HG03521 (cell line): ENCODE measurements at regions not wholly inside any gene's neighbourhood (a gene's known extent, or its start where the extent isn't known, plus 50 kb on each side); places are given as distances from the start of the nearest gene placed in this dataset.

Experiments used
- ATAC-seq: cut with Tn5 transposase; IDR thresholded peaks from one replicate; pipeline ENCODE4 v1.9.1; 2021; ENCODE audit warnings: mild to moderate bottlenecking, moderate library complexity; ENCODE audit not compliant: unreplicated experiment

DNA sequence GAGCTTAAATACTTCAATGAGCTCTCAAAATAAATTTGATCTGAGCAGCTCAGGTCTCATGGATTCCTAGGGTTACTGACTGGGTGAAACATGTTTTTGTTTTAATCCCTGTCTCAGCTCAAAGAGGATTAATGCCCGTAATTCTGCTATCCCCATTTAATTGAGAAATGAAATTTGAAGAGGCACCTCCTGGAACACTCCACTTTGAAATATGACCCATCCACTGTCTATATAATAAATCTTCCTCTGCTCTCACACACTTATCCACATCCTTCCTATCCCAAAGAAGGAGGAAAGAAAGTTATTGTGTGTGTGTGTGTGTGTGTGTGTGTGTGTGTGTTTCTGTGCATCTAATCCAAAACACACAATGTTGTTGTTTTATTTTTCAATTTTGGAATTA is 2082.4 kb upstream of the PIK3C3 start:
- ATAC-seq = no peak

DNA sequence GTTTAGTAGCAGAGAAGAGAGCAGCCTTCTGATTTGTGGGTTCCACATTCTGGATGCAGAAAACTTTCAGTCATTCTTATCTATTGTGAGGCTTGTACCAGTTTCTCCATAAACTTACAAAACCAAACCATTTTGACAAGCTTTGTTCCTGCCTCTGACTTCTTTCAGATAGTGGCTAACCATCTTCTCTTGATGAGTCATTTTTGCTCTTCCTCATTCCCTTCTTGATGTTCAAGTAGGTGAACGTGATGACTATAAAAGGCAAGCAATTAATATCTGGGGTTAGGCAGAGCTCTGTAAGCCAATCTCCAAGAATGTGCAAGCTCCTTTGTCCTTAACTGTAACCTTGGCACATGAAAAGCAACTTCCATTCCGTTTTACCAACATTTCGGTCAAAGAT is 2083.1 kb upstream of the PIK3C3 start:
- ATAC-seq = no peak

- ATAC-seq = no peak
Measured at GRCh38 chr18:39870591-39870990, 2084.4 kb upstream of the PIK3C3 start.

DNA sequence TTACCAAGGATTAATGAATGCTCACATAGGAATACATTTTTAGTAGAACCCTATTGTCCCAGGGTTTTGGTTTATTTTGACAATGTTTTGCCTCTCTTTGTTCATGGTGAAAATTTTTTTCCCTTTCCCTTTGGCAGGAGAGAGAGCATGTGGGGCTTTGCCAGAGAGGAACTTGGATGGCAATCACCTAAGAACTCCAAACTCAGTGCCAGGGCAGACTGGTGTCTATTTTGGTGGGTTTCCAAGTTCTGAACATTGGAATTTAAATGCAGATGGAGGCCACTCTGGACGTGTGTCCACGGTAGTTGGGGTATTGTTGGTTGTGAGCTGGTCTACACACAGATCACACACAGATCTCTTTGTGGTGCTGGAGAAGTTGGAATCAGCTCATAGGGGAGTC is 2091.1 kb upstream of the PIK3C3 start:
- ATAC-seq = no peak

DNA sequence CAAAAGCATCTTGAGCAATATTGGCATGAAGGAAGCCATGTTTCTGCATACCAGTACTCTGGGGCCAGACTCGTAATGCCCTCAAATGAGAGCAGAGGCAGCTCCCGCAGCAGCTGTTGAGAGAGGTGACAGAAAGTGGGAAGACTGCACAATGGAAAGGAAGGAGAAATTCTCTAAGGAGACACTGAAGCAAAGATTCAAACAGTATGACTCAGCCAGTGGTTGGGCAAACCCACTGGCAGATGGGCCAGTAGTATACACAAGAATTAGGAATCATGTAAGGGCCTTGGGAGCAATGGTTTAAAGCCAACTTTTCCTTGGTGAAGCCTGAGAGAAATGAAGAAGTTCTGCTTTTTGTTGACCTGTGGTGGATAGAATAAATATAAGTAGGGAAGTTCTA is 2092.7 kb upstream of the PIK3C3 start:
- no peak for ATAC-seq

DNA sequence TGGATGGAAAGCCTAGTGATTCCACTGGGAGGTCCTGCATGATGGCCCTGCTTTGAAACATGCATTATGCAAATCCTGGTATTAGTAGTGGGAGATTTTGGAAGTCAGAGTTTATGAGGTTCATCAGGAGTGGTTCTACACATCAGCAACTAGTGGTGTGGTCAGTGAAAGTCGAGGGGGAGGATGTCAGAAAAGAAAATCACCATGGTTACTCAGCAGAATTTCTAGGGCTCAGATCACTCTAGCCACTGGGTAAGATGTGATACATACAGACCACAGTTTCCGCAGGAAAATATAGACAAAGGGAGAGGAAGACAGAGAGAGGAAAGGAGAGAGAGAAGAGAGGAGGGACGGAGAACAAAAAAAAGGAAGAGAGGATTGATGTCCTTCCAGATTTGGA is 2100.7 kb upstream of the PIK3C3 start:
- no peak for ATAC-seq

DNA sequence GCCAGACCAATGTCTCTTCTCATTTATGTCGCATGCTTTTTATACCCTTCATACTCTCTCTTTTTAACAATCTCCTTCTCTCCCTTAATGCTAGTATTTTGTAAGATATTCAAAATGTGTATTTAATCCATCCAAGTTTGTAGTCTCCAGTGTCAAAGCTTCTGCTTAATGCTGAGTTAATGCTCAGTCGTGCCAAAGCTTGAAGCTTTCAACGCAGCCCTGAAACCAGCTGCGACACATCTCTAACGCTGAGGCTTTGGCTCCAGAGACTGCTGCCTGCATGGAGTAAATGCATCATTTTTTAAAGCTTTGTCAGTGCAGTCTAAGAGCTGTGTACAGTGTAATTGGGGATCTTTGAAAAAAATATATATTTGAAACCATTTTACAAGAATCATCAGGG is 2108.8 kb upstream of the PIK3C3 start:
- no peak for ATAC-seq

DNA sequence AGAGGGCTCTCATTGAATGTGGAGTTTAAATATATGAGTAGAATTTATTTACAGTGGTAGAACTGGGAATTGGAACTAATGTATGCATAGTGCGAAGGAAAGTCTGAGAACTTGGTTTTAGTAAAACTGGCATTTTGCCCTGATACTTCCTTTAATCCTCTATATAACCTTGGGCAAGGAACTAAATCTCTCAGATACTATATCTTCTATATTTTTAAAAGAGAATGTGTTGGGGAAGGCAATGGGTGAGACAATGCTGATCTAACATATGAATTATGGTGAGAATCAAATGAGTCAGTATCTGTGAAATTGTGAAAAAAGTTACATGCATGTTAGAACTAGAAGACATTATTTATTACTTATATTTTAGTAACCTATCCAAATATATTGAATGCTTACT is 2109.4 kb upstream of the PIK3C3 start:
- no peak for ATAC-seq

- no peak for ATAC-seq
Measured at GRCh38 chr18:39845106-39845505, 2109.9 kb upstream of the PIK3C3 start.

- no peak for ATAC-seq
Measured at GRCh38 chr18:39843546-39843945, 2111.5 kb upstream of the PIK3C3 start.

DNA sequence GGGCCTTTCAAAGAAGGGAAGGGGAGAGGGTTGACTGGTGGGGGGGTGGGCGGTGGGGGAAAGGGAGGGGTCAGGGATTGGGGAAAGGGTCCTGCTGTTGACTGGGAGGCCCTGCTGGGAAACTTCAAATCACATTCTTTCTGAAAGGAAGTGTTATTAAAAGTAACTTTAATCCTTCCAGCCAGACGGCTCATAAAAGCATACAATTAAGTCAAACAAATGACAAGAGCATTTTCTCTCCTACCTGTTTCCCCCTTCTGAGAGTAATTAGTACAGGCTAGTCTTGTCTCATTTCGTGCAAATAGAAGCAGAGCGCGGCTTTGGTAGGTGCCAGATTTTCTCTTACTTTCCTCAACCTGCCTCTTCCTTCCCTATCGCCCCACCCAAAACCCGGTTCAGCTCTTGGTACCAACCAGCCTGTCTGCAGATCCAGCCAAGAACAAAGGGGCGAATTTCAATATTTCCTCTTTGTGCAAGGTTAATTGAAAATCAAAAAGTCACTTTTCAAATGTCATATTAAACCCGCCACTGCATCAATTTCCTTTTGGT is 2112.6 kb upstream of the PIK3C3 start:
- no peak for ATAC-seq

GRCh38 chr18:39841482-39842365 is 2113.3 kb upstream of the PIK3C3 start:
- ATAC-seq = no peak

DNA sequence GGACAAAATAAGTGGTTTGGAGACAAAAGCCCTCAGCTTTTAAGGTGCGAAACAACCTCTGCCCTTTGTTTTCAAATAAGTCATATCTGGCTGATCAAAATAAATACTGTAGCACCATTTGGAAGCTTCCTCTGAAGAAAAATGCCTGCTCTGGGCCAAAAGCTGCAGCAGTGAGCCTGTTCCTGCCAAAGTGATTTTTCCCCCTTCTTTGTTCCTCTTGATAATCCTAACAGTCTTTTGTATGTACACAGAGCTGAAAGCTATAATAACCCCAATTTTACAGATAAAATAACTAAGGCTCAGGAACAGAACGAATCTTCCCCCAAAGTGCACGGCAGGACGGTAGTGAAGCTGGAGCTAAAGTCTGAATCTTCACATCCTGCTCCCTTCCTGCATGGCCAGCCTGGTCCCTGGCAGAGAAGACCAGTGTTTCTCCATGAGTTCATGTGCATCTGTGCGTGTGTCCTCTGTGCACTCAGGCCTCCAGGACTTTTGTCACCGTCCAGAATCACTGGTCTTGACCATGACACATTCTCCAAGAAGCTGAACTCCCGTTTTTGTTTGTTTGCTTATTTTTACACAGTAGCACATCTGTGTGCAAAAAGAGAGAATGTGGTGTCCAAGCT is 2114.1 kb upstream of the PIK3C3 start:
- no peak for ATAC-seq

DNA sequence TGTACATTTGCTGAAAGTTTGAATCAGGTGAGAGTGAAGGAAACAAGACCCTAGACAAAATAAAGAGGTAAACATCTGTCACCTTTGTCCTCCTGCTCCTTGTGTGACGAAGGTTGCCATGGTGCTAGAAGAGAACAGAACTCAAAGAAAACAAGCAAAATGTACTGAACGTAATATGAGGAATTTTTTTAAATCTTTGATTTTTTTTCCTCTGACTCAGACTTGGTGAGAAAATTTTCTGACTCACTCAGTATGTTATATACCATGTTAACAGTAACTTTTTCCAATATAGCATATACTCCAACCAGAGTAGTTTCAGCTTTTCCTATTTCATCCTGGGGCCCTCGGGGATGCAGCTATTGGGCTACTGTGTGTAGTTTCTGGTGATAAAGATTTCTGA is 2114.6 kb upstream of the PIK3C3 start:
- no peak for ATAC-seq

GRCh38 chr18:39839782-39840181 is 2115.3 kb upstream of the PIK3C3 start:
- ATAC-seq = no peak

DNA sequence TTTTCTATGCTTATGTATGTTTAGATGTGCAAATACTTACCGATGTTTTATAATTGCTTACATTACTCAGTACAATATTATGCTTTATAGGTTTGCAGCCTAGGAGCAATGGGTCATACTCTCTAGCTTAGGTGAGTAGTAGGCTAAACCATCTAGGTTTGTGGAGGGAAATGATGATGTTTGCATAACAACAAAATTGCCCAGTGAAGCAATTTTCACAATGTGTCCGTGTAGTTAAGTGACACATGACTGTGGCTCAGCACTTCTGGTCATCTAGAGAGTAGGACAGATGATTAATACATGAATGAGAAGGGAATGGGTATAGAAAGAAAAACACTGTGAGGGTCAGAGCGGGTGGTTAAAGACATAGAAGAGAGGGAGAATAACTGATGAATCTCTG is 2116.2 kb upstream of the PIK3C3 start:
- no peak for ATAC-seq

GRCh38 chr18:39835303-39836030 is 2119.6 kb upstream of the PIK3C3 start:
- no peak for ATAC-seq

GRCh38 chr18:39834636-39835035 is 2120.4 kb upstream of the PIK3C3 start:
- ATAC-seq = no peak

DNA sequence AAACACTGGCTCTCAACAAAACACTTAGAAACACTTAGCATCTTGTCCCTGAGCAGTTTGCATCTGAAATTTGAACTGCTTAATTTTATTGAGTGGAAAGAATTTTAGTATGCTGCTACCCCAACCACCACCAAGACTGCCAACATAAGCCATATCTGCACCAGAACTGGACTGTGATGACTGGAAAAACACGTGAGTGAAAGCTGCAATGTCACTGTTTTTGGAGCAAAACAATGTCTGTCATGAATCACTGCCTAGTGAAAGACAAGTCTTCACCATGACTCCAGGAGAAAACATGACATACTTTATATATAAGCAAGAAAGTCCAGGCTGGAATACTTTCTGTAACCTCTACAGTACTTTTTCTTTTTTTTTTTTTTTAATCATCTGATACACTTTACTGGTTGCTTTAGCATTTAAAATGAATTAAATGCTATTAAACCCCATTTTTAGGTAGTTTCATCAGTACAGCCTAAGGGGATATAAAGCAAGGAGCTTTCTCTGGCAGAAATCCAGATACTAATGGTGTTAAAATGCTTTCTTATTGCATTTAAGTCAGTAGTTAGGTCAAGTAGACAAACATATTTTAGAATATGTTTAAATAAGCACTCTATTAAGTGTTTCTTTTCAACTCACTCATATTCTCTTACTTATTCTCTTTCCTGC is 2129.4 kb upstream of the PIK3C3 start:
- no peak for ATAC-seq

- no peak for ATAC-seq
Measured at GRCh38 chr18:39806525-39806924, 2148.5 kb upstream of the PIK3C3 start.

GRCh38 chr18:39805218-39805617 is 2149.8 kb upstream of the PIK3C3 start:
- no peak for ATAC-seq
